Retinal pigment epithelial cell (primary cell): ENCODE measurements at regions not wholly inside any gene's neighbourhood (a gene's known extent, or its start where the extent isn't known, plus 50 kb on each side); places are given as distances from the start of the nearest gene placed in this dataset.

ENCODE experiments used
- DNase-seq: peaks from one replicate; pipeline ENCODE4 v3.0.0-alpha.2; 2010; ENCODE audit warnings: low read depth
- H3K4me3 ChIP-seq: 2 replicates; pipeline ENCODE4 v1.5.1; 2011; ENCODE audit warnings: mild to moderate bottlenecking, low read length, control low read depth, moderate library complexity
- CTCF ChIP-seq: conservative IDR thresholded peaks from 2 replicates; pipeline ENCODE4 v1.5.1; 2011; ENCODE audit warnings: low read depth, low read length, control low read depth, inconsistent platforms

GRCh38 chr7:159198016-159198724 lies 53.5 kb upstream of the VIPR2 start:
- TF ChIP-seq CTCF: no peak
- DNase-seq: no peak
- H3K4me3 ChIP-seq: no peak overlapping the region

- TF ChIP-seq CTCF: no peak
- no peak overlapping the region for H3K4me3 ChIP-seq
- no peak for DNase-seq
These were observed 52.7 kb upstream of the VIPR2 start for GRCh38 chr7:159197066-159197975.

- TF ChIP-seq CTCF: no peak
- H3K4me3 ChIP-seq: no peak overlapping the region
- no peak for DNase-seq
These were observed 51.9 kb upstream of the VIPR2 start for GRCh38 chr7:159196584-159196983.

- TF ChIP-seq CTCF: no peak
- no peak overlapping the region for H3K4me3 ChIP-seq
- no peak for DNase-seq
These were observed 51.3 kb upstream of the VIPR2 start for GRCh38 chr7:159195946-159196345.
